ENCODE measurements at regions not wholly inside any gene's neighbourhood (a gene's known extent, or its start where the extent isn't known, plus 50 kb on each side); places are given as distances from the start of the nearest gene placed in this dataset.

- Histone ChIP-seq H3K27me3 (replicated peaks in 1 of 4; ENCODE audit: control insufficient read depth in 3 of 4, extremely low read depth in 1 of 4, insufficient read depth in 3 of 4, low read length in 3 of 4) (no peaks in the 10 kb centered on the region), H3K79me2 (ENCODE audit: control insufficient read depth in 1 of 2, insufficient read depth in 2 of 2, low read length in 2 of 2) (no peaks in the 10 kb centered on the region), H2BK120ac (replicated peaks; ENCODE audit: low read depth, low read length) (no peak overlapping the region), H3K4ac (replicated peaks; ENCODE audit: insufficient read length, low read depth, low read length) (no peak overlapping the region), H3K23me2 (ENCODE audit: low read depth, low read length) (peaks cover 2% of the 10 kb centered on the region; the same call in 1 of the 2 replicates), H3K4me1 (replicated peaks in 1 of 4; ENCODE audit: control insufficient read depth in 3 of 4, insufficient read depth in 4 of 4, low read length in 3 of 4) (no peaks in the 10 kb centered on the region), H3K36me3 (ENCODE audit: control insufficient read depth in 2 of 4, insufficient read depth in 4 of 4, low read length in 3 of 4) (no peaks in the 10 kb centered on the region), H3K4me2 (ENCODE audit: insufficient read depth in 1 of 2, low read depth in 2 of 2, low read length in 2 of 2) (no peak overlapping the region), H4K91ac (replicated peaks; ENCODE audit: insufficient read length, low read length) (no peak overlapping the region), H4K20me1 (replicated peaks in 1 of 2; ENCODE audit: control insufficient read depth in 1 of 2, insufficient read depth in 2 of 2, low read length in 2 of 2) (no peaks in the 10 kb centered on the region), H4K8ac (ENCODE audit: extremely low read depth, insufficient read depth, low read length) (no peak overlapping the region), H2BK12ac (ENCODE audit: low read depth, low read length) (no peak overlapping the region), H2AK5ac (ENCODE audit: low read depth, low read length) (no peak overlapping the region), H3K23ac (ENCODE audit: insufficient read length) (no peak overlapping the region), H3K18ac (ENCODE audit: extremely low read depth, low read length) (no peak overlapping the region), H3K79me1 (ENCODE audit: low read depth, low read length) (no peaks in the 10 kb centered on the region), H3K9me3 (ENCODE audit: insufficient read depth in 2 of 2, low read depth in 1 of 2, low read length in 1 of 2) (no peaks in the 10 kb centered on the region), H3K56ac (replicated peaks; ENCODE audit: insufficient read length, low read depth, low read length) (no peak overlapping the region), H3K9ac (replicated peaks in 1 of 4; ENCODE audit: extremely low read depth in 1 of 4, low read depth in 3 of 4, low read length in 3 of 4) (no peak overlapping the region), H3K27ac (ENCODE audit: low read depth, low read length) (no peak overlapping the region), H2BK5ac (ENCODE audit: low read depth, low read length) (no peak overlapping the region), H3K4me3 (ENCODE audit: extremely low read depth in 1 of 4, insufficient read depth in 2 of 4, low read depth in 3 of 4, low read length in 4 of 4) (no peak overlapping the region), H4K5ac (ENCODE audit: insufficient read length, low read depth, low read length) (no peak overlapping the region), H3K14ac (ENCODE audit: insufficient read length) (no peak overlapping the region), H2BK20ac (ENCODE audit: low read length) (no peak overlapping the region), H2BK15ac (ENCODE audit: low read length) (no peak overlapping the region), H2AFZ (ENCODE audit: low read length) (no peak overlapping the region)
- POLR2A ChIA-PET (ENCODE audit: partially characterized antibody) = no interaction called here
- WGBS, 2 experiments (ENCODE audit: extremely low coverage in 1 of 2, insufficient coverage in 1 of 2, insufficient read length in 1 of 2, insufficient replicate concordance in 2 of 2, low coverage in 1 of 2, low lambda C conversion rate in 2 of 2, missing lambda C conversion rate in 1 of 2) = 88% methylated on average over 3 of the region's 3 CpGs; no CpG with 5 or more reads in 1 of the 2 experiments
- DNase-seq (ENCODE audit: low read depth in 1 of 2, low spot score in 2 of 2) (no peak), FAIRE-seq (no peak)
- CTCF ChIA-PET (ENCODE audit: partially characterized antibody) = no interaction called here
- no peak for TF ChIP-seq SIN3A (conservative IDR thresholded peaks at IDR 0.05 in 1 of 2, IDR thresholded peaks at IDR 0.05 in 1 of 2; ENCODE audit: low read depth in 1 of 2, low read length in 2 of 2)
- TF ChIP-seq KDM4A (IDR thresholded peaks at IDR 0.05; ENCODE audit: low read depth, low read length, severe bottlenecking) = no peak
- TF ChIP-seq NRF1 (IDR thresholded peaks at IDR 0.05; ENCODE audit: low read depth, low read length) = no peak
- TF ChIP-seq NANOG (IDR thresholded peaks at IDR 0.05; ENCODE audit: insufficient read depth, low read depth, low read length, poor library complexity, severe bottlenecking) = no peak
- TF ChIP-seq TAF7 (optimal IDR thresholded peaks at IDR 0.05; ENCODE audit: borderline replicate concordance, low read depth, low read length) = no peak
- TF ChIP-seq, protein P1, sequence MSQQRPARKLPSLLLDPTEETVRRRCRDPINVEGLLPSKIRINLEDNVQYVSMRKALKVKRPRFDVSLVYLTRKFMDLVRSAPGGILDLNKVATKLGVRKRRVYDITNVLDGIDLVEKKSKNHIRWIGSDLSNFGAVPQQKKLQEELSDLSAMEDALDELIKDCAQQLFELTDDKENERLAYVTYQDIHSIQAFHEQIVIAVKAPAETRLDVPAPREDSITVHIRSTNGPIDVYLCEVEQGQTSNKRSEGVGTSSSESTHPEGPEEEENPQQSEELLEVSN (IDR thresholded peaks at IDR 0.05) = no peak
- TF ChIP-seq TBP (IDR thresholded peaks at IDR 0.05; ENCODE audit: low read depth, low read length) = no peak
- TF ChIP-seq CTCF (IDR thresholded peaks at IDR 0.05; ENCODE audit: control extremely low read depth in 1 of 3, insufficient read depth in 1 of 3, low read depth in 1 of 3, low read length in 3 of 3) = no peak
- no peak for TF ChIP-seq EP300 (IDR thresholded peaks at IDR 0.05; ENCODE audit: borderline replicate concordance in 1 of 2, low read depth in 2 of 2, low read length in 2 of 2)
- TF ChIP-seq SAP30 (IDR thresholded peaks at IDR 0.05; ENCODE audit: insufficient read depth, insufficient replicate concordance, low read length) = no peak
Observed at GRCh38 chr14:38959021-38959420, 144.0 kb downstream of the SEC23A start.

Data from H1 (cell line).